ENCODE measurements at regions not wholly inside any gene's neighbourhood (a gene's known extent, or its start where the extent isn't known, plus 50 kb on each side); places are given as distances from the start of the nearest gene placed in this dataset.

GRCh38 chr5:42951293-42951840, 88.8 kb downstream of the ANXA2R start:
- DNase-seq, result peak in 1 of 2 donors; percentile 22
- TF ChIP-seq CTCF (IDR thresholded peaks at IDR 0.05), result no peak
- no peak for TF ChIP-seq POLR2A (IDR thresholded peaks at IDR 0.05)
- H3K27me3 ChIP-seq, result peaks cover 13 to 34% of the 10 kb centered on the region in 2 donors
- H3K27ac ChIP-seq, result peak overlapping the region; percentile 74 to 81
- no peaks in the 10 kb centered on the region for H3K36me3 ChIP-seq
- H3K4me3 ChIP-seq, result peak overlapping the region; percentile 10 to 49
- H3K4me1 ChIP-seq, result no peaks in the 10 kb centered on the region
- no peaks in the 10 kb centered on the region for H3K9me3 ChIP-seq
- intact Hi-C loops (cut with DNase I; ENCODE audit: low total_unique reads), result no loop called here

GRCh38 chr5:42950456-42951292, 89.4 kb downstream of the ANXA2R start:
- H3K9me3 ChIP-seq, result no peaks in the 10 kb centered on the region
- no peak for TF ChIP-seq CTCF (IDR thresholded peaks at IDR 0.05)
- no peak for TF ChIP-seq POLR2A (IDR thresholded peaks at IDR 0.05)
- intact Hi-C loops (cut with DNase I; ENCODE audit: low total_unique reads), result no loop called here
- no peaks in the 10 kb centered on the region for H3K4me1 ChIP-seq
- H3K27ac ChIP-seq, result peak overlapping the region; percentile 74 to 81
- H3K27me3 ChIP-seq, result peaks cover 13 to 34% of the 10 kb centered on the region in 2 donors
- peak overlapping the region; percentile 10 to 49 for H3K4me3 ChIP-seq
- peak; percentile 51 to 76 for DNase-seq
- no peaks in the 10 kb centered on the region for H3K36me3 ChIP-seq

GRCh38 chr5:42950116-42950455, 90.0 kb downstream of the ANXA2R start:
- intact Hi-C loops (cut with DNase I; ENCODE audit: low total_unique reads), result no loop called here
- H3K27me3 ChIP-seq, result peaks cover 13 to 34% of the 10 kb centered on the region in 2 donors
- peak overlapping the region; percentile 74 to 81 for H3K27ac ChIP-seq
- peak overlapping the region in 1 of 2 donors; percentile 49 for H3K4me3 ChIP-seq
- H3K4me1 ChIP-seq, result no peaks in the 10 kb centered on the region
- no peak for DNase-seq
- TF ChIP-seq CTCF (IDR thresholded peaks at IDR 0.05), result no peak
- no peak for TF ChIP-seq POLR2A (IDR thresholded peaks at IDR 0.05)
- H3K9me3 ChIP-seq, result no peaks in the 10 kb centered on the region
- H3K36me3 ChIP-seq, result no peaks in the 10 kb centered on the region

- H3K27ac ChIP-seq, result peak overlapping the region; percentile 74 to 81
- H3K36me3 ChIP-seq, result no peaks in the 10 kb centered on the region
- peak; percentile 22 to 59 for DNase-seq
- H3K9me3 ChIP-seq, result no peaks in the 10 kb centered on the region
- peak overlapping the region in 1 of 2 donors; percentile 49 for H3K4me3 ChIP-seq
- intact Hi-C loops (cut with DNase I; ENCODE audit: low total_unique reads), result no loop called here
- peaks cover 13 to 34% of the 10 kb centered on the region in 2 donors for H3K27me3 ChIP-seq
- H3K4me1 ChIP-seq, result no peaks in the 10 kb centered on the region
- no peak for TF ChIP-seq POLR2A (IDR thresholded peaks at IDR 0.05)
- peak in 1 of 4 experiments; percentile 26 for TF ChIP-seq CTCF (IDR thresholded peaks at IDR 0.05)
These were observed 90.6 kb downstream of the ANXA2R start for GRCh38 chr5:42949348-42950115.

Measured in uterus (tissue), 3 donors.